Activated CD4-positive, alpha-beta T cell treated with anti-CD3 and anti-CD28 coated beads, Interleukin-2, amount 10 ng/mL, durations not matched to agents 7 days and 5 days (primary cell): ENCODE measurements at regions not wholly inside any gene's neighbourhood (a gene's known extent, or its start where the extent isn't known, plus 50 kb on each side); places are given as distances from the start of the nearest gene placed in this dataset.
A peak's percentile ranks its signal among the peaks of the same experiment; 100 is the strongest.

Source experiments
- CTCF ChIA-PET: fragments of 350-600 bp; sonication (Branson Sonifier 250); formaldehyde crosslinking; loops from one replicate; lab custom pipeline; 2021; ENCODE audit warnings: antibody characterized with exemption; lab: Charles Lee
- POLR2A ChIA-PET: fragments of 350-600 bp; sonication (Branson Sonifier 250); formaldehyde crosslinking; loops from one replicate; lab custom pipeline; 2021; ENCODE audit warnings: antibody characterized with exemption; lab: Charles Lee
- DNase-seq: peaks from one replicate; pipeline ENCODE4 v3.0.0-alpha.2; 2020
- H3K27ac Mint-ChIP-seq: one replicate; pipeline ENCODE4 v1.8.0; 2021; ENCODE audit warnings: mild to moderate bottlenecking, moderate library complexity, mixed read lengths
- H3K27me3 Mint-ChIP-seq: one replicate; pipeline ENCODE4 v1.8.0; 2021; ENCODE audit warnings: mixed read lengths
- H3K36me3 Mint-ChIP-seq: one replicate; pipeline ENCODE4 v1.8.0; 2021; ENCODE audit warnings: low read depth, mixed read lengths
- H3K4me1 Mint-ChIP-seq: one replicate; pipeline ENCODE4 v1.8.0; 2021; ENCODE audit warnings: mixed read lengths
- H3K4me3 Mint-ChIP-seq: one replicate; pipeline ENCODE4 v1.8.0; 2021; ENCODE audit warnings: mild to moderate bottlenecking, moderate library complexity, mixed read lengths
- H3K9me3 Mint-ChIP-seq: one replicate; pipeline ENCODE4 v1.8.0; 2021; ENCODE audit warnings: mixed read lengths

DNA sequence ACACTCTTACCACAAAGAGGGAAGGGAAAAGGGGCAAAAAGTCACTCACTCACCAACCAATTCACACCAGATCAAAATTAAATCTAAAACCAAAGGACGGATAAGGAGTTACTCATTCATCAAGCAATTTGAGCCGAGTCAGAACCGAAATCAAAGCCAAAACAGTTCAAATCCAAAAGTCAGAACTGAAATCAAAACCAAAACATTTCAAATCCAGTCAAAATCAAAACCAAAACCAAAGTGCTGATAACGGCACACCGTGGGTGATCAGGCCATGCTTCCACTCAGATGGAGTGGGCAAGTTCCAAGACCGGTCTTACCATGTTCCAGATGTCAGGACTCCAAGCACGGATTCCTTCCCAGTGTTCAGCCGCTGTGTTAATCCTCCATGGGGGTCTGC, 139.5 kb downstream of the SLC38A6 start:
- Mint-ChIP-seq H3K9me3 (peaks cover 8% of the 10 kb centered on the region), H3K27ac (peak overlapping the region; percentile 55), H3K27me3 (no peaks in the 10 kb centered on the region), H3K4me1 (peaks cover 5% of the 10 kb centered on the region), H3K36me3 (no peaks in the 10 kb centered on the region), H3K4me3 (peak overlapping the region; percentile 4)
- ChIA-PET POLR2A (interaction anchor here (0.8 kb wide), 1 partner anchor 10 kb away, joined by 3 read pairs; no protein-coding TSS in a partner anchor), CTCF (no interaction called here)
- no peak for DNase-seq

DNA sequence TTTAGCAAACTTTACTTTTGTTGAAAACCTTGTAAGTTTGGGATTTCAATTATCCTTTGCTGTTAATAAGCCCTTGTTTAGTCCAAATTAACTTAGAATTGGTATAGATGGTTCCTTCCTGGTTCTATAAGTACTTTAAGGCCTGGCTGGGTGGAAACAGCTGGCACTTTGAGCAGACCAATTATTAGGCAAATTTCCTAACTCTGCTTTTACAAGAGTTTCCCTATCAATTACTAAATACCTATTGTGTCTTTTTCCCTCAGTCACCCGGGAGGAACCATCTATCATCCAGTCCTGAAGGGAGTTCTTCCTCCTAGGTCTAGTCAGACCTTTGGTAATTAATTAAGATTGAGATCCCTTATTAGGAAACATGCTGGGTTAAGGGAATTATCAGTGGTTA, 138.0 kb downstream of the SLC38A6 start:
- Mint-ChIP-seq H3K36me3 (no peaks in the 10 kb centered on the region), H3K4me3 (no peak overlapping the region), H3K27ac (no peak overlapping the region), H3K4me1 (peaks cover 5% of the 10 kb centered on the region), H3K27me3 (no peaks in the 10 kb centered on the region), H3K9me3 (peaks cover 18% of the 10 kb centered on the region)
- POLR2A ChIA-PET, result no interaction called here
- CTCF ChIA-PET, result no interaction called here
- no peak for DNase-seq

- H3K27ac Mint-ChIP-seq, result no peak overlapping the region
- ChIA-PET CTCF (interaction anchor here (1.1 kb wide), 1 partner anchor 8 kb away, joined by 3 read pairs; no protein-coding TSS in a partner anchor), POLR2A (no interaction called here)
- H3K4me3 Mint-ChIP-seq, result no peak overlapping the region
- peaks cover 5% of the 10 kb centered on the region for H3K4me1 Mint-ChIP-seq
- H3K27me3 Mint-ChIP-seq, result no peaks in the 10 kb centered on the region
- no peaks in the 10 kb centered on the region for H3K36me3 Mint-ChIP-seq
- DNase-seq, result no peak
- peaks cover 20% of the 10 kb centered on the region for H3K9me3 Mint-ChIP-seq
Measured at GRCh38 chr14:61116369-61116768, 135.3 kb downstream of the SLC38A6 start.

DNA sequence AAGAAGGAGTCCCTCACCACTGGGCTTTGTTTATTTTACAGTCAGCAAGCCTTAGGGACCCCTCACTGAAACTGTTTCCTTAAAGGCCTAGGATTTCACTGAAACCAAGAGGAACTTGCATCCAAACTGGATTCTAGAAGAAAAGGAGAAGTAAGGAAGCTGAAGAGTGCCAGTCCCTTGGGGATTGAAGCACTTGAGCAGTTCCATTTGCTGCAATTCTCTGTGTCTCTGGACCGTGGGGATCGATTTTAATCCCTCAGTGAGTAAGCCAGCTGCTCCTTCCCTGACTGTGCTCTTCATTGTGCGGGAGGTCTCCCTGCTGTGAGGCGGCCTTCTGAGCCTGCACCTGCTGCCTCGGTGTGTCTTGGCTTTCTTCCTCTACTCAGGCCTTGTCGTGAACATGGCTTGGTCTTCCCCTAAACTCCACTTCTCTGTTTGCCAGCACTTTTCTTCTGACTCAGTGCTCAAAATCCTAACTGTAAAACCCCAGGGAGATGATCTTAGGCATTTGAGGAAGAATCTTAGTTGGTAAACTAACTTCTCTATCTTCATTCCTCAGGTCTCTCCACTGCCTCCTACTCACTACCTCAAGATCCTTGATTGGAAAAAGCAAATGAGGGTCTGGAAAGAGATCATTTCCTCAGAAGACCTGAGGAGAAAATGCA, 132.6 kb downstream of the SLC38A6 start:
- no peak for DNase-seq
- ChIA-PET POLR2A (no interaction called here), CTCF (interaction anchor here (0.5 to 1.1 kb wide), 2 partner anchors 12 to 1051 kb away, joined by 3 read pairs; no protein-coding TSS in a partner anchor)
- no peaks in the 10 kb centered on the region for H3K36me3 Mint-ChIP-seq
- H3K9me3 Mint-ChIP-seq, result peaks cover 18% of the 10 kb centered on the region
- no peak overlapping the region for H3K27ac Mint-ChIP-seq
- H3K4me3 Mint-ChIP-seq, result no peak overlapping the region
- no peaks in the 10 kb centered on the region for H3K4me1 Mint-ChIP-seq
- peaks cover 1% of the 10 kb centered on the region for H3K27me3 Mint-ChIP-seq

DNA sequence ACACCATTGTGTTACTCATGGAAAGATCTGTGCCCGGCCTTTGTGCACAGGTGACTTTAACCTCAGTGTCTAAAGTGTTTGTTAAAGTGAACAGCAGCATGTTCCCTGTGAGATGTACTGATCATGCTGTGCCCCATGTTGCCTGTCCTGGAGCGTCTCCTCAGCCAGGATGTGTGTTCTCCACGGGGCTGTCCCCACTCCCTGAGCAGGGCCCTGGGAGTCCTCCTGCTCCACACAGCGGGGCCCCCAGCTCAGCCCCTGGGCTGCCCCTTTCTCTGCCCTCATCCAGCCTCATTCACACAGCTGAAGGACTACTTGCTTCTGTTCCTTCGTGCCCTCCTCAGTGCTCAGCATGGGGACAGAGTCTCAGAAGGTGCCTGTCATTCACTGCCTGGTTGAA, 131.5 kb downstream of the SLC38A6 start:
- Mint-ChIP-seq H3K4me1 (no peaks in the 10 kb centered on the region), H3K27me3 (peaks cover 1% of the 10 kb centered on the region), H3K4me3 (no peak overlapping the region), H3K36me3 (no peaks in the 10 kb centered on the region), H3K9me3 (peaks cover 18% of the 10 kb centered on the region), H3K27ac (no peak overlapping the region)
- no peak for DNase-seq
- CTCF ChIA-PET, result interaction anchor here (0.9 kb wide), 1 partner anchor 15 kb away, joined by 3 read pairs; no protein-coding TSS in a partner anchor
- POLR2A ChIA-PET, result no interaction called here

- no peak overlapping the region for H3K27ac Mint-ChIP-seq
- DNase-seq, result no peak
- peaks cover 1% of the 10 kb centered on the region for H3K27me3 Mint-ChIP-seq
- no peaks in the 10 kb centered on the region for H3K36me3 Mint-ChIP-seq
- CTCF ChIA-PET, result interaction anchor here (0.6 to 0.9 kb wide), 2 partner anchors 16 to 150 kb away, joined by 3 to 4 read pairs; no protein-coding TSS in a partner anchor
- H3K4me1 Mint-ChIP-seq, result no peaks in the 10 kb centered on the region
- POLR2A ChIA-PET, result no interaction called here
- peaks cover 18% of the 10 kb centered on the region for H3K9me3 Mint-ChIP-seq
- no peak overlapping the region for H3K4me3 Mint-ChIP-seq
Measured at GRCh38 chr14:61111731-61112130, 130.7 kb downstream of the SLC38A6 start.

GRCh38 chr14:61111209-61111665, 130.2 kb downstream of the SLC38A6 start:
- Mint-ChIP-seq H3K27ac (no peak overlapping the region), H3K9me3 (peaks cover 17% of the 10 kb centered on the region), H3K36me3 (no peaks in the 10 kb centered on the region), H3K4me1 (no peaks in the 10 kb centered on the region), H3K27me3 (peaks cover 1% of the 10 kb centered on the region), H3K4me3 (no peak overlapping the region)
- CTCF ChIA-PET, result no interaction called here
- DNase-seq, result no peak
- POLR2A ChIA-PET, result no interaction called here

DNA sequence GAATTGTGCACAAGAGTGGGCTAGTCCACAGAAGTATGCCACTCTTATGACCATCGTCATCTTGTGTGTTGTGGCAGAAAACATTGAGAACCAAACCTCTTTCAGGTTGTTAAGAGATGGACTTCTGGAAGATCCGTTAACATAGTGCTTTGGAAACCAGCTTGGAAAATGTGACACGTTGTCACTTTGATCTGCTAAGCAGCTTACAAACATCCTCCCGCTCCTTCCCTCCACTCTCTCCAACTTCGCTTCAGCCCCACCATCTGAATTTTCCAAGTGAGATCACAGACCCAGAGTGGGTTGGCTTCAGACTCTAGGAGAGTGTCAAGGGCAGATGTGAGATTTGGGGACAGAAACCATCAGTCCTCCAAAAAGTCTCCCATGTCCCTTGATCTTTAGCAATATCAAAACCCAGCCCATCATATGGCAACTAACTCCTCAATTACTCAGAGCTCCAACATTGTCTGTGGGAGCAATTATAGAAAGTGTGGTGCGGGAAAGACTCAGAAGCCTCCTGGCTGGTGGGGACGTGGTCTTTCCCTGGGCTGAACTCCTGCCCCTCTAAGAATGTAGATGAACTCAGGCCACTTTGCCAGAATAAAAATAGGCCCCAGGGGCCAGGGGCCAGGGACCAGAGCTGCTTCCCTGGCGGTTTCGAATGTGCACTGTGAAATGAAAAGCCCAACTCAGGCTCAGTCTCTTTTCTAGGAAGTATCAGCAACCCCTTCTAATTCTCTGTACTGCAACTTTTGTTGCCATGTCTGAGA, 129.5 kb downstream of the SLC38A6 start:
- Mint-ChIP-seq H3K27ac (no peak overlapping the region), H3K27me3 (peaks cover 1% of the 10 kb centered on the region), H3K9me3 (peaks cover 14% of the 10 kb centered on the region), H3K4me3 (no peak overlapping the region), H3K36me3 (no peaks in the 10 kb centered on the region), H3K4me1 (no peaks in the 10 kb centered on the region)
- DNase-seq, result no peak
- CTCF ChIA-PET, result interaction anchor here (1.3 kb wide), 1 partner anchor 12 kb away, joined by 3 read pairs; no protein-coding TSS in a partner anchor
- POLR2A ChIA-PET, result no interaction called here

GRCh38 chr14:61109288-61109687, 128.2 kb downstream of the SLC38A6 start:
- POLR2A ChIA-PET, result no interaction called here
- Mint-ChIP-seq H3K36me3 (no peaks in the 10 kb centered on the region), H3K27ac (no peak overlapping the region), H3K27me3 (peaks cover 1% of the 10 kb centered on the region), H3K4me1 (no peaks in the 10 kb centered on the region), H3K9me3 (peaks cover 14% of the 10 kb centered on the region), H3K4me3 (no peak overlapping the region)
- DNase-seq, result no peak
- CTCF ChIA-PET, result interaction anchor here (1.3 kb wide), 1 partner anchor 13 kb away, joined by 3 read pairs; no protein-coding TSS in a partner anchor

DNA sequence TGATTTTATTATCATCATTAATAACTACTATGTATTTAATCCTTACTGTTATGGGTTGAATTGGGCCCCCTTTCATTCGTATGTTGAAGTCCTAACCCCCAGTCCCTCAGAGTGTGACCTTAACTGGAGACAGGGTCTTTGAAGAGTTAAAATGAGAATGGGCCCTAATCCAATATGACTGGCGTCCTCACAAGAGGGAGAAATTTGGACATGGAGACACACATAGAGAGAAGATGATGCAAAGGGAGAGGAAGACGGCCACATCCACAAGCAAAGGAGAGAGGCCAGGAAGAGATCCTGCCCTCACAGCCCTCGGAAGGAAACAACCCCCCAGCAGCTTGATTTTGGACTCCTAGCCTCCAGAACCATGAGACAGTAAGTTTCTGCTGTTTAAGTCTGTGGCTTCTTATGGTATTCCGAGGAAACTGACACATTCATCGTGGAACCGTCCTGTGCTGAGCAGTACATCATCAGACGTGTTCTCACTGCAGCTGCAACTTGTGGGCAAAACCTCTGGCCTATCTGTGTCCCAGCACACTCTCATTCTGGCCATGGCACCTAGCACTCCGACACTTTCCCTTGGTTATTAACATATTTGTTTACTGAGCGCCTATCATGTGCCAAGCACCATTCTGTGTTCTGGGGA, 127.6 kb downstream of the SLC38A6 start:
- peaks cover 1% of the 10 kb centered on the region for H3K27me3 Mint-ChIP-seq
- POLR2A ChIA-PET, result no interaction called here
- peaks cover 5% of the 10 kb centered on the region for H3K4me1 Mint-ChIP-seq
- CTCF ChIA-PET, result interaction anchor here (1.0 kb wide), 1 partner anchor 8 kb away, joined by 3 read pairs; no protein-coding TSS in a partner anchor
- H3K27ac Mint-ChIP-seq, result no peak overlapping the region
- H3K36me3 Mint-ChIP-seq, result no peaks in the 10 kb centered on the region
- no peak overlapping the region for H3K4me3 Mint-ChIP-seq
- no peak for DNase-seq
- H3K9me3 Mint-ChIP-seq, result peaks cover 8% of the 10 kb centered on the region

DNA sequence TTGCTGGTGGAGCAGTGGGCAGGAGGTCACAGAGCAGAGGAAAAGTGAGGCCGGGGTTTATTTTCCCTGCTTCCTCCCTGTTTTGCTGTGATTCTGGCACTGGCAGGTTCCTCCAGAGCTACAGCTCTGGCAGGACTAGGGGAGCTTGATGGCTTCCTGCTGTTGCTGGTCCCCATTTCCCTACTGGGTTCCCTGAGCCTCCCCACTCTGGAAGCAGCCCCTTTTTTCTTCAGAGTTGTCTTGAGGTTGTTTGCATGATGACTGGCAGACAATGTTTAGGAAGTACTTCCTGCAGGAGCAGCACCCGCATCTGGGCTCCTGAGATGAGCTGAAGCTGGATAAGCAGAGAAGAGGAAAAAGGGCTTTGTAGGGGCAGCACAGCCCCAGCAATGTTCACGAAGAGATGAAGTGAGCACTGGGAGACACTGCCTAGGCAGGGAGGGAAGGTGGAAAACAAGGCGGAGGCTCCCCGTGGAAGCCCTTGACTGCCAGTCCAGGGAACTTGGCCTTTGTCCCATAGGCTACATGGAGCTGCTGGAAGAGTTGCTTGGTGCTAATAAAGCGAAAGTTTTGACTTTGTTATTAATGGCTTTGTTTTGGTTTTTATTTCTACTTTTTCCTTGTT, 126.9 kb downstream of the SLC38A6 start:
- Mint-ChIP-seq H3K4me1 (peaks cover 10% of the 10 kb centered on the region), H3K9me3 (peaks cover 8% of the 10 kb centered on the region), H3K36me3 (no peaks in the 10 kb centered on the region), H3K27ac (no peak overlapping the region), H3K27me3 (peaks cover 1% of the 10 kb centered on the region), H3K4me3 (no peak overlapping the region)
- DNase-seq, result no peak
- ChIA-PET CTCF (interaction anchor here (1.0 kb wide), 1 partner anchor 9 kb away, joined by 3 read pairs; no protein-coding TSS in a partner anchor), POLR2A (interaction anchor here (0.6 kb wide), 1 partner anchor 541 kb away, joined by 9 read pairs; no protein-coding TSS in a partner anchor)

GRCh38 chr14:61106959-61107641, 126.1 kb downstream of the SLC38A6 start:
- Mint-ChIP-seq H3K27me3 (peaks cover 1% of the 10 kb centered on the region), H3K4me3 (no peak overlapping the region), H3K9me3 (peaks cover 8% of the 10 kb centered on the region), H3K36me3 (no peaks in the 10 kb centered on the region), H3K4me1 (peaks cover 19% of the 10 kb centered on the region), H3K27ac (no peak overlapping the region)
- DNase-seq, result no peak
- CTCF ChIA-PET, result no interaction called here
- POLR2A ChIA-PET, result interaction anchor here (0.6 kb wide), 1 partner anchor 542 kb away, joined by 9 read pairs; no protein-coding TSS in a partner anchor
